Suprapubic skin (tissue), 4 donors: ENCODE measurements at regions not wholly inside any gene's neighbourhood (a gene's known extent, or its start where the extent isn't known, plus 50 kb on each side); places are given as distances from the start of the nearest gene placed in this dataset.
"Not testable (repeated sequence)": the region's sequence is repeated elsewhere in the genome, so short reads cannot be mapped to it uniquely, and the experiment has no call there.

ENCODE experiments used
- DNase-seq, 2 donors: peaks; one replicate each; pipeline ENCODE4 v3.0.0-alpha.2; 2019; ENCODE audit warnings: low spot score in 2 of 2
- H3K27ac ChIP-seq: fragments of 200-600 bp; sonication (generic); one replicate; pipeline ENCODE4 v1.5.1; 2019
- H3K27me3 ChIP-seq: fragments of 200-600 bp; sonication (generic); one replicate; pipeline ENCODE4 v1.5.1; 2019
- H3K36me3 ChIP-seq: fragments of 200-600 bp; sonication (generic); one replicate; pipeline ENCODE4 v1.5.1; 2019
- H3K4me1 ChIP-seq: fragments of 200-600 bp; sonication (generic); one replicate; pipeline ENCODE4 v1.5.1; 2019
- H3K4me3 ChIP-seq: fragments of 200-600 bp; sonication (generic); one replicate; pipeline ENCODE4 v1.5.1; 2019; ENCODE audit warnings: mild to moderate bottlenecking
- H3K9me3 ChIP-seq: fragments of 200-600 bp; sonication (generic); one replicate; pipeline ENCODE4 v1.5.1; 2019
- CTCF ChIP-seq, 2 donors: fragments of 200-600 bp in 1 of 2; fragments of 450-650 bp in 1 of 2; sonication (generic) in 1 of 2; IDR thresholded peaks; one replicate each; pipeline ENCODE4 v1.5.1; 2016 to 2019; ENCODE audit warnings: antibody characterized with exemption in 2 of 2, mild to moderate bottlenecking in 1 of 2, moderate library complexity in 1 of 2
- EP300 ChIP-seq: sonication (generic); formaldehyde crosslinking; IDR thresholded peaks from one replicate; pipeline ENCODE4 v1.6.1; 2017; ENCODE audit warnings: antibody characterized with exemption
- POLR2A ChIP-seq, 2 donors: fragments of 450-650 bp; IDR thresholded peaks; one replicate each; pipeline ENCODE4 v1.6.1; 2017; ENCODE audit warnings: antibody characterized with exemption in 2 of 2, mild to moderate bottlenecking in 2 of 2, moderate library complexity in 2 of 2
- POLR2AphosphoS5 ChIP-seq, 3 donors: sonication (generic); formaldehyde crosslinking; IDR thresholded peaks; one replicate each; pipeline ENCODE4 v1.6.1; 2017; ENCODE audit warnings: antibody characterized with exemption in 3 of 3
- WGBS: methylation state at CpG from one replicate; pipeline ENCODE4 v1.1.5; 2018; 5-methylcytosine and 5-hydroxymethylcytosine counted together

- no peak for TF ChIP-seq EP300
- peak in 1 of 3 donors; percentile 23 for TF ChIP-seq POLR2AphosphoS5 (IDR thresholded peaks at IDR 0.05)
- peak in 1 of 2 donors; percentile 6 for TF ChIP-seq CTCF (IDR thresholded peaks at IDR 0.05)
- TF ChIP-seq POLR2A (IDR thresholded peaks at IDR 0.05): peak; percentile 37 to 65
- 3% methylated on average over 17 of the region's 18 CpGs for whole genome bisulfite sequencing
- peaks cover 23% of the 10 kb centered on the region for H3K4me1 ChIP-seq
Measured at GRCh38 chr17:47066841-47067682, 88.0 kb upstream of the RPRML start.

GRCh38 chr17:47066095-47066494 lies 87.0 kb upstream of the RPRML start:
- Histone ChIP-seq H3K36me3 (no peaks in the 10 kb centered on the region), H3K27me3 (no peaks in the 10 kb centered on the region), H3K27ac (no peak overlapping the region), H3K4me3 (no peak overlapping the region), H3K9me3 (no peaks in the 10 kb centered on the region), H3K4me1 (peaks cover 23% of the 10 kb centered on the region)
- DNase-seq: no peak
- no peak for TF ChIP-seq EP300
- no peak for TF ChIP-seq POLR2A (IDR thresholded peaks at IDR 0.05)
- no peak for TF ChIP-seq CTCF (IDR thresholded peaks at IDR 0.05)
- no peak for TF ChIP-seq POLR2AphosphoS5 (IDR thresholded peaks at IDR 0.05)
- WGBS: 63% methylated on average over 6 of the region's 6 CpGs

More at GRCh38 chr17:47066841-47067682, 88.0 kb upstream of the RPRML start:
- Histone ChIP-seq H3K36me3 (no peaks in the 10 kb centered on the region), H3K9me3 (no peaks in the 10 kb centered on the region), H3K27ac (peak overlapping the region; percentile 80), H3K27me3 (no peaks in the 10 kb centered on the region), H3K4me3 (peak overlapping the region; percentile 79)
- peak; percentile 87 to 88 for DNase-seq

- no peaks in the 10 kb centered on the region for H3K27me3 ChIP-seq
- no peak overlapping the region for H3K4me3 ChIP-seq
- DNase-seq: no peak
- H3K36me3 ChIP-seq: no peaks in the 10 kb centered on the region
- WGBS: 98% methylated on average over 5 of the region's 5 CpGs
- peaks cover 15% of the 10 kb centered on the region for H3K4me1 ChIP-seq
- no peak for TF ChIP-seq POLR2A (IDR thresholded peaks at IDR 0.05)
- no peak for TF ChIP-seq EP300
- no peak for TF ChIP-seq POLR2AphosphoS5 (IDR thresholded peaks at IDR 0.05)
- no peak for TF ChIP-seq CTCF (IDR thresholded peaks at IDR 0.05)
- H3K9me3 ChIP-seq: no peaks in the 10 kb centered on the region
- no peak overlapping the region for H3K27ac ChIP-seq
Measured at GRCh38 chr17:47064684-47065083, 85.6 kb upstream of the RPRML start.

- no peak overlapping the region for H3K27ac ChIP-seq
- TF ChIP-seq POLR2AphosphoS5 (IDR thresholded peaks at IDR 0.05) (no peak), EP300 (no peak)
- H3K27me3 ChIP-seq: no peaks in the 10 kb centered on the region
- DNase-seq: no peak
- H3K36me3 ChIP-seq: no peaks in the 10 kb centered on the region
- H3K9me3 ChIP-seq: no peaks in the 10 kb centered on the region
- H3K4me1 ChIP-seq: peaks cover 15% of the 10 kb centered on the region
- no peak overlapping the region for H3K4me3 ChIP-seq
- WGBS: 97% methylated on average over 11 of the region's 11 CpGs
Measured at GRCh38 chr17:47063475-47063874, 84.4 kb upstream of the RPRML start.

- not testable (repeated sequence) for H3K27ac ChIP-seq, H3K9me3 ChIP-seq, H3K36me3 ChIP-seq, H3K4me3 ChIP-seq, DNase-seq, H3K27me3 ChIP-seq
- peaks cover 13% of the 10 kb centered on the region for H3K4me1 ChIP-seq
- 91% methylated on average over 5 of the region's 5 CpGs for WGBS
Measured at GRCh38 chr17:47062851-47063250, 83.8 kb upstream of the RPRML start.

GRCh38 chr17:47060005-47060404 lies 81.0 kb upstream of the RPRML start:
- WGBS: 87% methylated on average over 9 of the region's 10 CpGs
- peaks cover 12% of the 10 kb centered on the region for H3K36me3 ChIP-seq
- H3K27me3 ChIP-seq, H3K27ac ChIP-seq, DNase-seq, H3K4me3 ChIP-seq, H3K9me3 ChIP-seq, H3K4me1 ChIP-seq: not testable (repeated sequence)

- Histone ChIP-seq H3K36me3 (peaks cover 28% of the 10 kb centered on the region), H3K27ac (no peak overlapping the region), H3K4me1 (no peaks in the 10 kb centered on the region), H3K9me3 (no peaks in the 10 kb centered on the region), H3K27me3 (no peaks in the 10 kb centered on the region), H3K4me3 (no peak overlapping the region)
- no peak for TF ChIP-seq POLR2A (IDR thresholded peaks at IDR 0.05)
- TF ChIP-seq CTCF (IDR thresholded peaks at IDR 0.05): no peak
- no peak for TF ChIP-seq POLR2AphosphoS5 (IDR thresholded peaks at IDR 0.05)
- no peak for TF ChIP-seq EP300
- no peak for DNase-seq
- WGBS: 57% methylated on average over 5 of the region's 5 CpGs
Measured at GRCh38 chr17:47057830-47058229, 78.8 kb upstream of the RPRML start.

- H3K4me1 ChIP-seq, H3K27me3 ChIP-seq, H3K27ac ChIP-seq, DNase-seq, H3K9me3 ChIP-seq, H3K4me3 ChIP-seq: not testable (repeated sequence)
- peaks cover 28% of the 10 kb centered on the region for H3K36me3 ChIP-seq
- 96% methylated on average over 5 of the region's 31 CpGs for WGBS
Measured at GRCh38 chr17:47057279-47057678, 78.2 kb upstream of the RPRML start.

GRCh38 chr17:47056687-47057086 lies 77.6 kb upstream of the RPRML start:
- H3K27ac ChIP-seq, H3K4me1 ChIP-seq, H3K4me3 ChIP-seq, H3K27me3 ChIP-seq, H3K9me3 ChIP-seq, DNase-seq: not testable (repeated sequence)
- peaks cover 28% of the 10 kb centered on the region for H3K36me3 ChIP-seq
- WGBS: 91% methylated on average over 5 of the region's 9 CpGs
